AG08396 (cell line): ENCODE measurements at regions not wholly inside any gene's neighbourhood (a gene's known extent, or its start where the extent isn't known, plus 50 kb on each side); places are given as distances from the start of the nearest gene placed in this dataset.
"Not testable (repeated sequence)": the region's sequence is repeated elsewhere in the genome, so short reads cannot be mapped to it uniquely, and the experiment has no call there.

ENCODE experiments used
- DNase-seq: peaks from one replicate; pipeline ENCODE4 v3.0.0; 2012; ENCODE audit warnings: low spot score, mixed read lengths

DNA sequence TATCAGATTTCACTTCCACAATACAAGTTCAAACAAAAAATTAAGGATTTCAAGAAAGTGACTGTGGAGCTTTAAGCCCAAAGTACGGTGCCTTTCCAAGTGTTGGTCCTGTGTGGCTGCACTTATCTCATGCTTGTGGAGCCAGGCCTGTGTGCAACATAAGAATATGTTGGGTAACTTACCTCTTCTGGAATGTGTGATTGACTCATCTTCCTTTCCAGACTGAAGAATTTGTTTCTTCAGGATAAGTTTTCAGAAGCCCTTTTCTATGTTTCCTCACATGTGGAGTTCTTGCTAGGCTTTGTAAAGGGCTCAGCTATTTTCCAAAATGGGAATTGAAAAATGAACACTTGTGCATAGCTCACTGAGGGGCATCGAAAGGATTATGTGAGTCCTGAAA lies 485.1 kb upstream of the PAPPA start:
- peak; percentile 34 for DNase-seq

- DNase-seq: no peak
Measured at GRCh38 chr9:115671236-115671962, 482.2 kb upstream of the PAPPA start.

GRCh38 chr9:115671963-115672305 lies 481.7 kb upstream of the PAPPA start:
- no peak for DNase-seq

- DNase-seq: peak; percentile 66
Measured at GRCh38 chr9:115672477-115673316, 480.9 kb upstream of the PAPPA start.

GRCh38 chr9:115673599-115673998 lies 480.0 kb upstream of the PAPPA start:
- DNase-seq: peak; percentile 8

GRCh38 chr9:115674091-115674490 lies 479.5 kb upstream of the PAPPA start:
- no peak for DNase-seq

- no peak for DNase-seq
Measured at GRCh38 chr9:115675834-115676233, 477.8 kb upstream of the PAPPA start.

GRCh38 chr9:115680231-115680630 lies 473.4 kb upstream of the PAPPA start:
- DNase-seq: no peak

- DNase-seq: no peak
Measured at GRCh38 chr9:115681585-115681984, 472.0 kb upstream of the PAPPA start.

- no peak for DNase-seq
Measured at GRCh38 chr9:115686069-115686468, 467.5 kb upstream of the PAPPA start.

DNA sequence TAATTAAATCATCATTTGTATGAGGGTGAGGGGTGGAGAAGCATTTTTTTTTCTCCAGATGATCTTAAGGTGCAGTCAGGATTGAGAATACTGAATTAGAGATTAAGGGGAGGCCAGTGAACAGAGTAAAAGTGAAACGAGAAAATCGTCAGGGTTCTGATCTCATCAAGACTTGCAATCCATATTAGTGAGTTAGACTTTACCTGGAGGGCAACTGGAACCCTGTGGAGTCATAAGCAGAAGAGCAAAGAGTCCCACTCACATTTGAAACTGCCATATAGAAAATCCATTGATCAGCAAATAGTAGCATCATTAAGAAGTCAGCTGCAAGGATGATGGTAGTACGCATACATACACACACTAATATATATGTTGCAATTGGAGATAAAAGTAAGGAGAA lies 466.2 kb upstream of the PAPPA start:
- no peak for DNase-seq

- no peak for DNase-seq
Measured at GRCh38 chr9:115689331-115689730, 464.3 kb upstream of the PAPPA start.

- DNase-seq: peak; percentile 25
Measured at GRCh38 chr9:115690786-115691496, 462.6 kb upstream of the PAPPA start.

DNA sequence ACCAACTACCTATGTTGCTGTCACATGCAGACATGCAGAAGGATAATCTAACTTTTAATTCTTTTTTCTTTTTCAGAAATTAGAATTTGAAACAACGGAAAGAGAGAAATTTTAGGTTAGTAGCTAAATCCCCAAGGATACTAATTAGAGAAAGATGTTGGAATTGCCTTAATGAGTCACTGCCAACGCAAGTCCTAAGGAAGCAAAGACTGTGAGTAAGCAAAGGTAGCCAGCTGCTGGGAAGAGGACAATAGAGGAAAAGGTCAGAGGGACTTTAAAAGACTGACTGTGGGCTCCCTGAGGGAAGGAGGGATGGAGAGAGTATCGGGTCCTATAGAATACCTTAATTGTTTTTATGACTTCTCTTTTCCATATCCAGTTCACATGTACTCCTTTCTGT lies 461.9 kb upstream of the PAPPA start:
- no peak for DNase-seq

DNA sequence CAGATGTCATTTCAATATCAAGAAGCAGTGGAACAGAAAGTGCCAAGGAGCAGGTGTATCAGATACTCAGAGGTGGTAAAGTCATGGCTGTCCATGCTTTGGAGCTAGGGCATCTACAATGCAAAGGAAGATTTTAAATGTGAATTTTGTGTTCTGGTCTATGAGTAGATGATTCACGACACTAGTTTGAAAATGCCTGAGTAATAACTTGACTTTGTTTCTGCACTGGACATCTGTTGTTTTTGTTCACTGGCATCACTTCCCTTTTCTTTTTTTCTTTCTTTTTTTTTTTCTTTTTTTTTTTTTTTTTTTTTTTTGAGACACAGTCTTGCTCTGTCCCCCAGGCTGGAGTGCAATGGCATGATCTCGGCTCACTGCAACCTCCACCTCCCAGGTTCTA lies 460.7 kb upstream of the PAPPA start:
- not testable (repeated sequence) for DNase-seq

- DNase-seq: peak; percentile 30
Measured at GRCh38 chr9:115694014-115694413, 459.6 kb upstream of the PAPPA start.

- no peak for DNase-seq
Measured at GRCh38 chr9:115694991-115695390, 458.6 kb upstream of the PAPPA start.

DNA sequence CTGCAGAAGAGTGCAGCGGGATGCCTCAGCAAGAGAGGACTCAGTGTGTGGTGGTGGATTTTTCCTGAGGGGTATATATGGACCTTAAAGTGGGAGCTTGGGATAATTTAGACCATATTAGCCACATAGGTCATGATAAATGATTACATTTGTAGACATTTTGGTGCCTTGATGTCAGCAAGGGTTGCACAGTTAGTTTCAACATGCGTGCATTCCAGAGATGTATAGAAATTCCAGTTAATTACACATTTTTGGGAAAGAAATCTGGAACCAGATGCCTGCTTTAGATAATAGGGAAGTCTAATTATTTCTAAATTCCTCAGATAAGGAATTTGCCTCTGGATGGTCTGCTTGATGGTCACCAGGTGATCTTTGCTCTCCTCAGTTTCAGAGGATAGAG lies 440.6 kb upstream of the PAPPA start:
- no peak for DNase-seq

DNA sequence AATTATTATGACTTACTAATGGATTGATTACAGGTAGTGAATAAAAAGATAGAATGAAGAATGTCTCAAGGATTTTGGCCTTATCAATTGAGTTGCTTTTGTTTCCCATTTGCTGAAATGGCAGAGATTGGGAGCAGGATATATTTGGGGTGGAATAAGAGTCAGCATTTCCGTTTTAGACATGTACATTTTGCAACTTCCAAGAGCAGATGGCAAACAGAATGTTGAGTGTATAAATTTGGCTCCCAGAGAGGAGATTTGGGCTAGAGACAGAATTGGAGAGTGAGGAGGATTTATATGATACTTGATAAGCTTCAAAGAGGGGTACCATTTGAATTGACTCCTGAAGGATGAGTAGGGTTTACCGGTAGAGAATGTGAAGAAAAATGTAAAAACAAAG lies 437.9 kb upstream of the PAPPA start:
- no peak for DNase-seq

DNA sequence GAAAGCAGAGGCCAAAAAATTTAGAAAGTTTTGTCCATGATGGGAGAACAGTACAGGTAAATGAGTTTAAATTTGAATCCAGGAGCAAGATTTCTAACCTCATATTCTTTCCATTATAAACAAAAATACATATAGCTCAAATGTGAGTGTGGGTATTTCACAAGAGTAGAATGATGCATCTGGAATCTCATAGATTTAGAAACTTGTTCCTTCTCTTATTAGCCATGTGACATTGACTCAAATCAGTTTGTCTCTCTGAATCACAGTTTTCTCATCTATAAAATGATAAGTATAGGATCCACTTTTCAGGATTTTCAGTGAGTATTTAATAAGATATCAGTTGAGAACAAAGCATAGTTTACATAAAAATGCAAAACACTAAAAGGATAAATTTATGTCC lies 436.3 kb upstream of the PAPPA start:
- no peak for DNase-seq

DNA sequence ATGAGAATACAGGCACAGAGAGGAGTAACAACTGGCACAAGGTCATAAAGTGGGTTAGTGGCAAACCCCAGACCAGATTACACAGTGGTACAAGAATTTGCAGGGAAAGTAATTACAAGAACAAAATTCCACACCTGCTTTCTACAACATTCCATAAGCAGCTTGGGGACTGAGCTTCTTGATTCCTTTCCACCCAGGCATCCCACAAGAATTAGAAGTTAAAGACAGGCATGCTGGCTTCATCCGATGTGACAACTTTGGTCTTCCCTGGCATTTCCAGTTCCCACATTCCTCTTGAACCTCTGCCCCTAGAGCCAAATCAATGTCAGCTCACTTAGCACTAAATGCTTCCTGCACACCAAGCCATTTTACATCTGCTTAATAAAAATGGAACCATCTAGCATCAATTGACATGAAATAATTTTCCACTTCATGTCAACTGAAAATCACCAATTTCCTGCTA lies 435.8 kb upstream of the PAPPA start:
- DNase-seq: peak; percentile 5

DNA sequence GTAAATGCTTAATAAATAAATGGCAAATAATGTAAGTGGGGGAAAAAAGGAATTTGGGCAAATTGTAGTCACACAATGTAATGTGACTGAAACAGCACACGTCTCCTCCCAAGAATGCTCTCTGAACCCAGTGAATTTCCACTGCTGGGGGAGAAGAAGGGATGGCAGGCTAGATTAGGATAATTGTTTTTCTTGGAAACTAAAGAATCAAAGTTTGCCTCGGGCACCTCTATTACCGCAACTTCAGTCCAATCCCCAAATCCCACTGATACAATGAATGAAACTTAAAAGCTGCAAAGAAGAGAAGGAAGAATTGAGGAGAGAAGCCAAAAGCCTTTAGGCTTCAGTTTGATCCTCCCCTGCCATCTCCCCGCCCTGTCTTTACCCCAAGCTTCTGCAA lies 423.2 kb upstream of the PAPPA start:
- DNase-seq: no peak

DNA sequence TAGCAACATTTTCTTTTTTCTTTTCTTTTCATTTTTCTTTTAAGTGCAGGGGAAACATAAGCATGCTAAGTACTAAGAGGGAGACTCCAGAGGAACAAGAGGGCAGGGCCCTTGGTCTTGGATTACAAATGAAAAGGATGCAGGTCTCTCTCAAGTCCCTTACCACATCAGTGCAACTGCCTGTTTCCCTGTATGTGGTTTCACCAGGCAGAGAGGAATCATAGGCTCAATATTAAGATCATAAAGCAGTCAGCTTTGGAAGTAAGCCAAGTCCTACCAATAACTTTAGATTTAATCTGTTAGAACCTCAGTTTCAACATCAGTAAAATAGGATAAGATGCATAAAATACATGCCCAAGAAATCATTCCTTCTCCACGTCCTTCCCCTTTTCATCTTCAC lies 422.7 kb upstream of the PAPPA start:
- no peak for DNase-seq
